Psoas muscle (tissue), 7 donors: ENCODE measurements at regions not wholly inside any gene's neighbourhood (a gene's known extent, or its start where the extent isn't known, plus 50 kb on each side); places are given as distances from the start of the nearest gene placed in this dataset.
"Not testable (repeated sequence)": the region's sequence is repeated elsewhere in the genome, so short reads cannot be mapped to it uniquely, and the experiment has no call there.

Source experiments
- ATAC-seq, 4 donors: fragments of 200-7000 bp; cut with Tn5 transposase; one replicate each; pipeline ENCODE4 v1.9.1; 2020; ENCODE audit warnings: moderate library complexity in 3 of 4, mild to moderate bottlenecking in 2 of 4
- DNase-seq, 2 donors: peaks; one replicate each; pipeline ENCODE4 v3.0.0-alpha.2; 2020
- H3K27ac ChIP-seq: fragments of 200-600 bp; one replicate; pipeline ENCODE4 v1.8.0; 2022
- H3K27me3 ChIP-seq, 3 donors: fragments of 200-600 bp in 1 of 3; one replicate each; pipeline versions ENCODE4 v1.6.1 to v1.8.0; 2013 to 2022; ENCODE audit warnings: low read length in 2 of 3, mild to moderate bottlenecking in 2 of 3, moderate library complexity in 1 of 3; ENCODE audit not compliant: insufficient read depth in 3 of 3
- H3K36me3 ChIP-seq, 2 donors: fragments of 200-600 bp in 1 of 2; one replicate each; pipeline versions ENCODE4 v1.6.1 to v1.8.0; 2013 to 2022; ENCODE audit warnings: low read depth in 1 of 2, mild to moderate bottlenecking in 1 of 2, moderate library complexity in 1 of 2; ENCODE audit not compliant: insufficient read depth in 1 of 2
- H3K4me1 ChIP-seq: fragments of 200-600 bp; one replicate; pipeline ENCODE4 v1.8.0; 2022
- H3K4me3 ChIP-seq: fragments of 200-600 bp; one replicate; pipeline ENCODE4 v1.8.0; 2022; ENCODE audit warnings: mild to moderate bottlenecking
- H3K9me3 ChIP-seq: fragments of 200-600 bp; one replicate; pipeline ENCODE4 v1.8.0; 2022
- WGBS, 3 donors: extraction: QIAGEN DNeasy Blood & Tissue Kit; methylation state at CpG; one replicate each; pipeline versions ENCODE4 v1.1.6 to v1.1.7; 2013; 5-methylcytosine and 5-hydroxymethylcytosine counted together
- intact Hi-C, 2 donors: fragments of 100-400 bp; cut with DNase I; formaldehyde crosslinking; loops; one replicate each; pipeline versions ENCODE4 v1.11.0 to v1.14.2; 2022
- TF ChIP-seq, protein P1 (sequence below): fragments of 200-600 bp; IDR thresholded peaks from one replicate; pipeline ENCODE4 v1.8.0; 2022; ENCODE audit warnings: antibody characterized with exemption
- donor health status: healthy with polysubstance abuse.
- donor health status: DM: no; HTN: no; CAD: no; lungs with moderate emphysema.
- donor health status: Bipolar disorder and iron deficiency.
- donor health status: healthy.
- donor health status: DM: yes; HTN: yes; CAD: no.
- donor health status: DM: no; HTN: no; CAD: no.
- donor health status: DM: yes; HTN: yes; CAD: no.

- Histone ChIP-seq H3K36me3 (no peaks in the 10 kb centered on the region), H3K27ac (no peak overlapping the region), H3K4me3 (no peak overlapping the region), H3K27me3 (no peaks in the 10 kb centered on the region), H3K4me1 (no peaks in the 10 kb centered on the region), H3K9me3 (no peaks in the 10 kb centered on the region)
- no peak for DNase-seq
- intact Hi-C loops = no loop called here
- TF ChIP-seq, protein P1, sequence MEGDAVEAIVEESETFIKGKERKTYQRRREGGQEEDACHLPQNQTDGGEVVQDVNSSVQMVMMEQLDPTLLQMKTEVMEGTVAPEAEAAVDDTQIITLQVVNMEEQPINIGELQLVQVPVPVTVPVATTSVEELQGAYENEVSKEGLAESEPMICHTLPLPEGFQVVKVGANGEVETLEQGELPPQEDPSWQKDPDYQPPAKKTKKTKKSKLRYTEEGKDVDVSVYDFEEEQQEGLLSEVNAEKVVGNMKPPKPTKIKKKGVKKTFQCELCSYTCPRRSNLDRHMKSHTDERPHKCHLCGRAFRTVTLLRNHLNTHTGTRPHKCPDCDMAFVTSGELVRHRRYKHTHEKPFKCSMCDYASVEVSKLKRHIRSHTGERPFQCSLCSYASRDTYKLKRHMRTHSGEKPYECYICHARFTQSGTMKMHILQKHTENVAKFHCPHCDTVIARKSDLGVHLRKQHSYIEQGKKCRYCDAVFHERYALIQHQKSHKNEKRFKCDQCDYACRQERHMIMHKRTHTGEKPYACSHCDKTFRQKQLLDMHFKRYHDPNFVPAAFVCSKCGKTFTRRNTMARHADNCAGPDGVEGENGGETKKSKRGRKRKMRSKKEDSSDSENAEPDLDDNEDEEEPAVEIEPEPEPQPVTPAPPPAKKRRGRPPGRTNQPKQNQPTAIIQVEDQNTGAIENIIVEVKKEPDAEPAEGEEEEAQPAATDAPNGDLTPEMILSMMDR = no peak
- no peak for ATAC-seq
- 85 to 96% (median 89%) methylated on average over 4 to 7 of the region's 7 CpGs for WGBS, 3 donors
These were observed 436.5 kb downstream of the SMARCA1 start for GRCh38 chrX:129086802-129087201.

DNA sequence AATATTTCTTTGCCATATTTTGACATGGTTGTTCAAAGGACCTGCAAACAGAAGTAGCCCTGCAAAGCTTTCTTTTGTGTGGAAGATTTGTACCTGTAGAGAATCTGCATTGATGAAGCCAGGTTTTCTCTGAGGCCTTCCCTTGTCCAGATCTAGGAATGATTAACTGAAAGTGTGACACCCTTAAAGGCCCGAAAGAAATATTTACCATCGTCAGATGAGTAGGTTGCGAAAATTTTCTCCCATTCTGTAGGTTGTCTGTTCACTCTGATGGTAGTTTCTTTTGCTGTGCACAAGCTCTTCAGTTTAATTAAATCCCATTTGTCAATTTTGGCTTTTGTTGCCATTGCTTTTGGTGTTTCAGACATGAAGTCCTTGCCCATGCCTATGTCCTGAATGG is 439.0 kb downstream of the SMARCA1 start:
- H3K27me3 ChIP-seq, H3K27ac ChIP-seq, H3K9me3 ChIP-seq, ATAC-seq, intact Hi-C loops, H3K36me3 ChIP-seq, H3K4me1 ChIP-seq, DNase-seq, H3K4me3 ChIP-seq: not testable (repeated sequence)
- WGBS, 3 donors = 95 to 98% (median 96%) methylated on average over 3 of the region's 3 CpGs

GRCh38 chrX:129077424-129078170 is 445.7 kb downstream of the SMARCA1 start:
- TF ChIP-seq, protein P1 = no peak
- H3K4me3 ChIP-seq = no peak overlapping the region
- no peaks in the 10 kb centered on the region for H3K4me1 ChIP-seq
- WGBS, 3 donors = 29 to 47% (median 32%) methylated on average over 2 to 3 of the region's 3 CpGs
- no peaks in the 10 kb centered on the region for H3K27me3 ChIP-seq
- H3K9me3 ChIP-seq = no peaks in the 10 kb centered on the region
- ATAC-seq (no peak), DNase-seq (no peak)
- H3K36me3 ChIP-seq = no peaks in the 10 kb centered on the region
- intact Hi-C loops = no loop called here
- no peak overlapping the region for H3K27ac ChIP-seq

- DNase-seq (no peak), ATAC-seq (no peak)
- no peaks in the 10 kb centered on the region for H3K9me3 ChIP-seq
- intact Hi-C loops = no loop called here
- TF ChIP-seq, protein P1 = no peak
- no peak overlapping the region for H3K27ac ChIP-seq
- H3K36me3 ChIP-seq = no peaks in the 10 kb centered on the region
- H3K4me1 ChIP-seq = no peaks in the 10 kb centered on the region
- no peaks in the 10 kb centered on the region for H3K27me3 ChIP-seq
- 0 to 30% (median 7%) methylated on average over 2 of the region's 2 CpGs for WGBS, 3 donors
- H3K4me3 ChIP-seq = no peak overlapping the region
These were observed 451.9 kb downstream of the SMARCA1 start for GRCh38 chrX:129071390-129071789.

GRCh38 chrX:129065895-129066294 is 457.4 kb downstream of the SMARCA1 start:
- Histone ChIP-seq H3K4me1 (no peaks in the 10 kb centered on the region), H3K27me3 (no peaks in the 10 kb centered on the region), H3K4me3 (no peak overlapping the region), H3K36me3 (no peaks in the 10 kb centered on the region), H3K27ac (no peak overlapping the region), H3K9me3 (no peaks in the 10 kb centered on the region)
- ATAC-seq (no peak), DNase-seq (no peak)
- TF ChIP-seq, protein P1 = no peak
- intact Hi-C loops = no loop called here
- 90 to 100% (median 100%) methylated on average over 1 of the region's 1 CpG for WGBS, 3 donors
